Uterus (tissue), 3 donors: ENCODE measurements at regions not wholly inside any gene's neighbourhood (a gene's known extent, or its start where the extent isn't known, plus 50 kb on each side); places are given as distances from the start of the nearest gene placed in this dataset.

Source experiments
- DNase-seq, 2 donors: peaks; one replicate each; pipeline ENCODE4 v3.0.0-alpha.2; 2019 to 2020
- H3K27ac ChIP-seq, 2 donors: fragments of 200-600 bp; sonication (generic); 1 replicate in 1 of 2; 2 replicates in 1 of 2; pipeline ENCODE4 v1.5.1; 2016 to 2018
- H3K27me3 ChIP-seq, 2 donors: fragments of 200-600 bp; sonication (generic); one replicate each; pipeline ENCODE4 v1.5.1; 2018 to 2019; ENCODE audit warnings: control low read depth in 1 of 2
- H3K36me3 ChIP-seq, 2 donors: fragments of 200-600 bp; sonication (generic); one replicate each; pipeline ENCODE4 v1.5.1; 2019; ENCODE audit warnings: control low read depth in 1 of 2
- H3K4me1 ChIP-seq, 2 donors: fragments of 200-600 bp; sonication (generic); one replicate each; pipeline ENCODE4 v1.5.1; 2018 to 2019; ENCODE audit warnings: control low read depth in 1 of 2
- H3K4me3 ChIP-seq, 2 donors: fragments of 200-600 bp; sonication (generic); 1 replicate in 1 of 2; 2 replicates in 1 of 2; pipeline ENCODE4 v1.5.1; 2018 to 2019; ENCODE audit warnings: mild to moderate bottlenecking in 1 of 2
- H3K9me3 ChIP-seq, 2 donors: fragments of 200-600 bp; sonication (generic); one replicate each; pipeline ENCODE4 v1.5.1; 2019; ENCODE audit warnings: control low read depth in 1 of 2
- CTCF ChIP-seq, 4 experiments: fragments of 200-600 bp in 2 of 4; fragments of 450-650 bp in 2 of 4; sonication (generic) in 2 of 4; IDR thresholded peaks; one replicate each; pipeline ENCODE4 v1.5.1; 2016 to 2019; ENCODE audit warnings: antibody characterized with exemption in 4 of 4, mild to moderate bottlenecking in 2 of 4, moderate library complexity in 1 of 4
- POLR2A ChIP-seq, 2 donors: fragments of 450-650 bp; IDR thresholded peaks; one replicate each; pipeline ENCODE4 v1.6.1; 2016; ENCODE audit warnings: antibody characterized with exemption in 2 of 2, mild to moderate bottlenecking in 1 of 2, moderate library complexity in 1 of 2
- intact Hi-C: fragments of 100-400 bp; cut with DNase I; formaldehyde crosslinking; loops from one replicate; pipeline ENCODE4 v1.15.1; 2023; ENCODE audit warnings: low total_unique reads
- donor health status: DM: yes; HTN: yes; CAD: no.

- DNase-seq: no peak
- Histone ChIP-seq H3K36me3 (no peaks in the 10 kb centered on the region), H3K27ac (no peak overlapping the region), H3K27me3 (no peaks in the 10 kb centered on the region), H3K9me3 (no peaks in the 10 kb centered on the region), H3K4me1 (no peaks in the 10 kb centered on the region), H3K4me3 (no peak overlapping the region)
- TF ChIP-seq CTCF (IDR thresholded peaks at IDR 0.05): no peak
- no peak for TF ChIP-seq POLR2A (IDR thresholded peaks at IDR 0.05)
- intact Hi-C loops: no loop called here
Measured at GRCh38 chr4:83929550-83929949, 393.6 kb downstream of the GPAT3 start.

DNA sequence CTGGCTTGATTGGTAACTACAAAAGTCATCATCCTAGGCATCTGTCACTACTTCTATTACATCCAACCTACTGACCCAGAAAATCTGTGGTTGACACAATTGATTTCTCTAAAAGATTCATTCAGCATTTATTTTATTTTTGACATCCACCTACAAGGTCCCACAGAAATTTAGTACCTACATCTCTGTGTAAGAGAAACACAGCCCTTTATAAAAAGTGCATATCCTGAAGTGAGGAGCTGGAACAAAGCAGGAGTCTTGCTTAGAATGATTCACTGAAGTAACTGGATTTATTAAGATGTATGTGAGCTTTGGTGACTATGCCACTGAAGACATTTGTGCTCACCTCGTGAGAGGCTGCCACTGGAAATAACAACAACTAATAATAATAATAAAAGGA is 391.0 kb downstream of the GPAT3 start:
- Histone ChIP-seq H3K4me3 (no peak overlapping the region), H3K27ac (no peak overlapping the region), H3K9me3 (no peaks in the 10 kb centered on the region), H3K36me3 (no peaks in the 10 kb centered on the region), H3K4me1 (no peaks in the 10 kb centered on the region), H3K27me3 (no peaks in the 10 kb centered on the region)
- TF ChIP-seq CTCF (IDR thresholded peaks at IDR 0.05): no peak
- no peak for TF ChIP-seq POLR2A (IDR thresholded peaks at IDR 0.05)
- intact Hi-C loops: no loop called here
- no peak for DNase-seq

- no peak for DNase-seq
- TF ChIP-seq POLR2A (IDR thresholded peaks at IDR 0.05) (no peak), CTCF (IDR thresholded peaks at IDR 0.05) (no peak)
- Histone ChIP-seq H3K4me1 (no peaks in the 10 kb centered on the region), H3K36me3 (no peaks in the 10 kb centered on the region), H3K27ac (no peak overlapping the region), H3K27me3 (no peaks in the 10 kb centered on the region), H3K9me3 (no peaks in the 10 kb centered on the region), H3K4me3 (no peak overlapping the region)
- intact Hi-C loops: no loop called here
Measured at GRCh38 chr4:83923341-83923740, 387.4 kb downstream of the GPAT3 start.

GRCh38 chr4:83922402-83922801 is 386.5 kb downstream of the GPAT3 start:
- Histone ChIP-seq H3K36me3 (no peaks in the 10 kb centered on the region), H3K4me1 (no peaks in the 10 kb centered on the region), H3K27me3 (no peaks in the 10 kb centered on the region), H3K27ac (no peak overlapping the region), H3K9me3 (no peaks in the 10 kb centered on the region), H3K4me3 (no peak overlapping the region)
- intact Hi-C loops: no loop called here
- no peak for DNase-seq
- no peak for TF ChIP-seq POLR2A (IDR thresholded peaks at IDR 0.05)
- no peak for TF ChIP-seq CTCF (IDR thresholded peaks at IDR 0.05)

- no peak for DNase-seq
- H3K36me3 ChIP-seq: no peaks in the 10 kb centered on the region
- TF ChIP-seq POLR2A (IDR thresholded peaks at IDR 0.05) (no peak), CTCF (IDR thresholded peaks at IDR 0.05) (no peak)
- H3K27ac ChIP-seq: no peak overlapping the region
- H3K4me3 ChIP-seq: no peak overlapping the region
- H3K4me1 ChIP-seq: no peaks in the 10 kb centered on the region
- no peaks in the 10 kb centered on the region for H3K27me3 ChIP-seq
- intact Hi-C loops: no loop called here
- H3K9me3 ChIP-seq: no peaks in the 10 kb centered on the region
Measured at GRCh38 chr4:83921124-83921523, 385.2 kb downstream of the GPAT3 start.
